ENCODE measurements at regions not wholly inside any gene's neighbourhood (a gene's known extent, or its start where the extent isn't known, plus 50 kb on each side); places are given as distances from the start of the nearest gene placed in this dataset.
"Not testable (repeated sequence)": the region's sequence is repeated elsewhere in the genome, so short reads cannot be mapped to it uniquely, and the experiment has no call there.

GRCh38 chr10:45238896-45239295 is 76.5 kb downstream of the OR13A1 start:
- H3K4me3 ChIP-seq (ENCODE audit: low read depth, low read length) = no peak overlapping the region
- TF ChIP-seq, protein P1, sequence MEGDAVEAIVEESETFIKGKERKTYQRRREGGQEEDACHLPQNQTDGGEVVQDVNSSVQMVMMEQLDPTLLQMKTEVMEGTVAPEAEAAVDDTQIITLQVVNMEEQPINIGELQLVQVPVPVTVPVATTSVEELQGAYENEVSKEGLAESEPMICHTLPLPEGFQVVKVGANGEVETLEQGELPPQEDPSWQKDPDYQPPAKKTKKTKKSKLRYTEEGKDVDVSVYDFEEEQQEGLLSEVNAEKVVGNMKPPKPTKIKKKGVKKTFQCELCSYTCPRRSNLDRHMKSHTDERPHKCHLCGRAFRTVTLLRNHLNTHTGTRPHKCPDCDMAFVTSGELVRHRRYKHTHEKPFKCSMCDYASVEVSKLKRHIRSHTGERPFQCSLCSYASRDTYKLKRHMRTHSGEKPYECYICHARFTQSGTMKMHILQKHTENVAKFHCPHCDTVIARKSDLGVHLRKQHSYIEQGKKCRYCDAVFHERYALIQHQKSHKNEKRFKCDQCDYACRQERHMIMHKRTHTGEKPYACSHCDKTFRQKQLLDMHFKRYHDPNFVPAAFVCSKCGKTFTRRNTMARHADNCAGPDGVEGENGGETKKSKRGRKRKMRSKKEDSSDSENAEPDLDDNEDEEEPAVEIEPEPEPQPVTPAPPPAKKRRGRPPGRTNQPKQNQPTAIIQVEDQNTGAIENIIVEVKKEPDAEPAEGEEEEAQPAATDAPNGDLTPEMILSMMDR (IDR thresholded peaks at IDR 0.05; ENCODE audit: low read depth, low read length) = no peak

DNA sequence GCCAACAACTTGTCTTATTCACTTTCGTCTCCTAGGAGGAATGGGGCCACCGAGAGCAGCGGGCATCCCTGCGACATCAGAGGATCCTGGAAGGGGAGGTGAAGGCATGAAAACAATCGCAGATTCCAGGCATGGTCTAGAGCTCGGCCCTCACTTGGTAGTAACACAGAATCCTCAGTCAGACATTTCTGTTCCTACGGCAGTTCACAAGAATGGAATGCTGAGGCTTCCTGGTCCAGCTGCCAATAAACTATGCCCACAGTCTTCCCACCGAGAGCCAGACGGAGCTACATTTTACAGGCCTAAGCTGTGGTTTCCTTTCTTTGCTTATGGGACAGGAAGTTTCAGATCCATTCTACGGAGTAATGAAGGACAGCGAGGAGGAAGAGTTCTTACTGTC is 75.8 kb downstream of the OR13A1 start:
- TF ChIP-seq, protein P1 (IDR thresholded peaks at IDR 0.05; ENCODE audit: low read depth, low read length) = no peak
- H3K4me3 ChIP-seq (ENCODE audit: low read depth, low read length) = no peak overlapping the region

DNA sequence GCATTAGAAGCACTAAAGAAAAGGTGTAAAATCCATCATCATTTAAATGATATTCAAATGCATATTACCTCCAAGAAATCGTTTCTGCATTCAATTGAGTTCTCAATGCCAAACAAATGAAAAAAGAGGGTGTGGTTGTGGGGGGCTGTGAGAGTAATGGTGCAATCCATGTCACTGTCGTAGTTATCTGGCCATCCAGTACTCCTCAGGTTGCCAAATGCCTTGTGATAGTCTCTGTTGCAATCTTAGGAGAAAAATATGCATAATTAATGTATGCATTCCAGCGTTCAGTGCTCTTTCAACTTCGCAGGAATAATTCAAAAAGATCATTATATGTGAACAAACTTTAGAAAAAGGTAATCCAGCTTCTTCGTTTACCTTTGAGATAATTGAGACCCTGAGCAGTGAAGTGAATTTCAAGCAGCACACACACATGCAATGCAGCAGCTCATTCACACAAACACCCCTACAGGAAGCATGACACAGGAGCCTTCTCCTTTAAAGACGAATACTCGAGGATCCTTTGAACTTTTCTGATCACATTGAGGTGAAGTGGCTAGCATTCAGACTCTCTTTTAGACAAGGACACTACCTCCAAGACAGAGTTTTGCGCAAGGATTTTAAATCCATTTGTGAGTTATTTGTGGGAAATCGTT is 73.4 kb downstream of the OR13A1 start:
- H3K4me3 ChIP-seq (ENCODE audit: low read depth, low read length) = no peak overlapping the region
- TF ChIP-seq, protein P1 (IDR thresholded peaks at IDR 0.05; ENCODE audit: low read depth, low read length) = no peak

GRCh38 chr10:45243261-45243660 is 72.1 kb downstream of the OR13A1 start:
- TF ChIP-seq, protein P1 (IDR thresholded peaks at IDR 0.05; ENCODE audit: low read depth, low read length) = no peak
- no peak overlapping the region for H3K4me3 ChIP-seq (ENCODE audit: low read depth, low read length)

- TF ChIP-seq, protein P1 (IDR thresholded peaks at IDR 0.05; ENCODE audit: low read depth, low read length) = no peak
These were observed 68.9 kb downstream of the OR13A1 start for GRCh38 chr10:45246522-45246921.

GRCh38 chr10:45249978-45250693 is 65.3 kb downstream of the OR13A1 start:
- peak overlapping the region; percentile 42 for H3K4me3 ChIP-seq (ENCODE audit: low read depth, low read length)
- TF ChIP-seq, protein P1 (IDR thresholded peaks at IDR 0.05; ENCODE audit: low read depth, low read length) = 0 out of 2 replicates have a peak, but pooled peaks have one; percentile 8

More at GRCh38 chr10:45246522-45246921, 68.9 kb downstream of the OR13A1 start:
- no peak overlapping the region for H3K4me3 ChIP-seq (ENCODE audit: low read depth, low read length)

DNA sequence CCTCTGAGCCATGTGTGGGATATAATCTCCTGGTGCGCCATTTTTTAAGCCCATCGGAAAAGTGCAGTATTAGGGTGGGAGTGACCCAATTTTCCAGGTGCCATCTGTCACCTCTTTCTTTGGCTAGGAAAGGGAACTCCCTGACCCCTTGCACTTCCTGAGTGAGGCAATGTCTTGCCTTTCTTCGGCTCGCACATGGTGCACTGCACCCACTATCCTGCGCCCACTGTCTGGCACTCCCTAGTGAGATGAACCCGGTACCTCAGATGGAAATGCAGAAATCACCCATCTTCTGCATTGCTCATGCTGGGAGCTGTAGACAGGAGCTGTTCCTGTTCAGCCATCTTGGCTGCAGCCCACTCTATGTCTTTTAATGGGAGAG is 64.7 kb downstream of the OR13A1 start:
- H3K4me3 ChIP-seq (ENCODE audit: low read depth, low read length) = not testable (repeated sequence)

Data from WI38 (cell line).